ENCODE measurements at regions not wholly inside any gene's neighbourhood (a gene's known extent, or its start where the extent isn't known, plus 50 kb on each side); places are given as distances from the start of the nearest gene placed in this dataset.

- DNase-seq = no peak
These were observed 277.0 kb downstream of the CDH2 start for GRCh38 chr18:27899893-27900292.

- DNase-seq = no peak
These were observed 282.2 kb downstream of the CDH2 start for GRCh38 chr18:27894746-27895145.

- DNase-seq = no peak
These were observed 289.0 kb downstream of the CDH2 start for GRCh38 chr18:27887711-27888495.

- DNase-seq = no peak
These were observed 289.6 kb downstream of the CDH2 start for GRCh38 chr18:27887287-27887686.

- no peak for DNase-seq
These were observed 297.4 kb downstream of the CDH2 start for GRCh38 chr18:27879540-27879939.

GRCh38 chr18:27871726-27872125, 305.2 kb downstream of the CDH2 start:
- no peak for DNase-seq

- DNase-seq = no peak
These were observed 307.2 kb downstream of the CDH2 start for GRCh38 chr18:27869735-27870134.

- no peak for DNase-seq
These were observed 311.5 kb downstream of the CDH2 start for GRCh38 chr18:27865431-27865830.

- no peak for DNase-seq
These were observed 313.0 kb downstream of the CDH2 start for GRCh38 chr18:27863780-27864430.

GRCh38 chr18:27862041-27862682, 314.8 kb downstream of the CDH2 start:
- DNase-seq = no peak

- DNase-seq = no peak
These were observed 315.4 kb downstream of the CDH2 start for GRCh38 chr18:27861539-27861938.

GRCh38 chr18:27860701-27861107, 316.2 kb downstream of the CDH2 start:
- DNase-seq = no peak

- no peak for DNase-seq
These were observed 316.9 kb downstream of the CDH2 start for GRCh38 chr18:27860011-27860410.

GRCh38 chr18:27856820-27857219, 320.1 kb downstream of the CDH2 start:
- DNase-seq = no peak

- DNase-seq = no peak
These were observed 321.4 kb downstream of the CDH2 start for GRCh38 chr18:27855486-27855885.

GRCh38 chr18:27854631-27855030, 322.3 kb downstream of the CDH2 start:
- DNase-seq = no peak

- no peak for DNase-seq
These were observed 328.6 kb downstream of the CDH2 start for GRCh38 chr18:27848336-27848735.

GRCh38 chr18:27847412-27847811, 329.5 kb downstream of the CDH2 start:
- no peak for DNase-seq

GRCh38 chr18:27845897-27846296, 331.0 kb downstream of the CDH2 start:
- no peak for DNase-seq

- DNase-seq = no peak
These were observed 332.9 kb downstream of the CDH2 start for GRCh38 chr18:27843783-27844777.

- no peak for DNase-seq
These were observed 337.8 kb downstream of the CDH2 start for GRCh38 chr18:27839141-27839540.

Data from amygdala (tissue), 56 donors.